Common myeloid progenitor, CD34-positive (primary cell): ENCODE measurements at regions not wholly inside any gene's neighbourhood (a gene's known extent, or its start where the extent isn't known, plus 50 kb on each side); places are given as distances from the start of the nearest gene placed in this dataset.

Source experiments
- CTCF ChIA-PET: fragments of 350-600 bp; sonication (Branson Sonifier 250); formaldehyde crosslinking; loops from one replicate; lab custom pipeline; 2021; ENCODE audit warnings: antibody characterized with exemption; lab: Charles Lee
- POLR2A ChIA-PET: fragments of 350-600 bp; sonication (Branson Sonifier 250); formaldehyde crosslinking; loops from one replicate; lab custom pipeline; 2021; ENCODE audit warnings: antibody characterized with exemption; lab: Charles Lee
- DNase-seq, 3 donors: peaks; one replicate each; pipeline versions ENCODE4 v3.0.0 to v3.0.0-alpha.2; 2013
- H3K27ac ChIP-seq, 2 experiments: 1 replicate in 1 of 2; 2 replicates in 1 of 2; pipeline ENCODE4 v1.7.0; 2013; ENCODE audit warnings: inconsistent platforms in 2 of 2, low read length in 2 of 2, mild to moderate bottlenecking in 2 of 2, low read depth in 1 of 2, moderate library complexity in 1 of 2; ENCODE audit not compliant: severe bottlenecking in 2 of 2, insufficient read depth in 1 of 2, poor library complexity in 1 of 2
- H3K27me3 ChIP-seq, 5 experiments: replicated peaks in 2 of 5; 1 replicate in 3 of 5; 2 replicates in 2 of 5; pipeline versions ENCODE4 v1.6.1 to v1.7.0; 2013; ENCODE audit warnings: low read length in 4 of 5, mild to moderate bottlenecking in 2 of 5, moderate library complexity in 2 of 5, inconsistent platforms in 1 of 5; ENCODE audit not compliant: insufficient read depth in 5 of 5, control insufficient read depth in 4 of 5
- H3K36me3 ChIP-seq, 4 experiments: 1 replicate in 2 of 4; 2 replicates in 2 of 4; pipeline versions ENCODE4 v1.6.1 to v1.7.0; 2013; ENCODE audit warnings: low read length in 3 of 4, control low read depth in 1 of 4, mild to moderate bottlenecking in 1 of 4; ENCODE audit not compliant: control insufficient read depth in 4 of 4, insufficient read depth in 4 of 4
- H3K4me1 ChIP-seq, 4 experiments: 1 replicate in 3 of 4; 2 replicates in 1 of 4; pipeline versions ENCODE4 v1.6.1 to v1.7.1; 2013; ENCODE audit warnings: low read length in 3 of 4, mild to moderate bottlenecking in 3 of 4, control low read depth in 1 of 4, inconsistent platforms in 1 of 4, moderate library complexity in 1 of 4; ENCODE audit not compliant: control insufficient read depth in 4 of 4, insufficient read depth in 4 of 4; ENCODE audit errors: control extremely low read depth in 1 of 4
- H3K4me3 ChIP-seq, 7 experiments: 1 replicate in 4 of 7; 2 replicates in 3 of 7; pipeline versions ENCODE4 v1.5.1 to v1.7.0; 2013; ENCODE audit warnings: mild to moderate bottlenecking in 7 of 7, low read length in 6 of 7, moderate library complexity in 6 of 7, inconsistent platforms in 2 of 7, low read depth in 2 of 7, control low read depth in 1 of 7; ENCODE audit not compliant: insufficient read depth in 4 of 7, control insufficient read depth in 1 of 7; ENCODE audit errors: extremely low read depth in 1 of 7
- H3K9me3 ChIP-seq, 5 experiments: 1 replicate in 4 of 5; 2 replicates in 1 of 5; pipeline versions ENCODE4 v1.6.1 to v1.7.1; 2013; ENCODE audit warnings: low read length in 4 of 5, mild to moderate bottlenecking in 2 of 5, inconsistent platforms in 1 of 5, low read depth in 1 of 5, moderate library complexity in 1 of 5; ENCODE audit not compliant: control insufficient read depth in 4 of 5, insufficient read depth in 2 of 5; ENCODE audit errors: control extremely low read depth in 1 of 5
- WGBS: methylation state at CpG from one replicate; pipeline ENCODE4 v1.1.5; 2013; ENCODE audit not compliant: insufficient coverage; 5-methylcytosine and 5-hydroxymethylcytosine counted together

GRCh38 chr16:6541267-6541666 lies 791.4 kb upstream of the RBFOX1 start:
- ChIA-PET CTCF (no interaction called here), POLR2A (no interaction called here)
- WGBS = 82% methylated on average over 3 of the region's 3 CpGs

GRCh38 chr16:6536411-6536810 lies 796.2 kb upstream of the RBFOX1 start:
- no peaks in the 10 kb centered on the region for H3K9me3 ChIP-seq
- ChIA-PET CTCF (no interaction called here), POLR2A (no interaction called here)
- no peak overlapping the region for H3K4me3 ChIP-seq
- DNase-seq = no peak
- WGBS = no CpG with 5 or more reads among the region's 2 CpGs
- no peaks in the 10 kb centered on the region for H3K4me1 ChIP-seq
- no peaks in the 10 kb centered on the region for H3K36me3 ChIP-seq
- H3K27ac ChIP-seq = no peak overlapping the region
- H3K27me3 ChIP-seq = no peaks in the 10 kb centered on the region

More at GRCh38 chr16:6541267-6541666, 791.4 kb upstream of the RBFOX1 start:
- no peak for DNase-seq
- Histone ChIP-seq H3K4me1 (no peaks in the 10 kb centered on the region), H3K4me3 (no peak overlapping the region), H3K27me3 (no peaks in the 10 kb centered on the region), H3K27ac (no peak overlapping the region), H3K36me3 (no peaks in the 10 kb centered on the region), H3K9me3 (no peaks in the 10 kb centered on the region)

- Histone ChIP-seq H3K36me3 (no peaks in the 10 kb centered on the region), H3K4me3 (no peak overlapping the region), H3K27ac (no peak overlapping the region), H3K4me1 (no peaks in the 10 kb centered on the region), H3K9me3 (no peaks in the 10 kb centered on the region), H3K27me3 (no peaks in the 10 kb centered on the region)
- DNase-seq = no peak
- POLR2A ChIA-PET = no interaction called here
- 94% methylated on average over 2 of the region's 3 CpGs for WGBS
- CTCF ChIA-PET = no interaction called here
Observed at GRCh38 chr16:6531067-6531466, 801.6 kb upstream of the RBFOX1 start.

GRCh38 chr16:6528217-6528616 lies 804.4 kb upstream of the RBFOX1 start:
- peaks cover 0 to 2% (median 0%) of the 10 kb centered on the region in 5 experiments for H3K9me3 ChIP-seq
- DNase-seq = no peak
- WGBS = 94% methylated on average over 2 of the region's 2 CpGs
- H3K27me3 ChIP-seq = no peaks in the 10 kb centered on the region
- H3K4me1 ChIP-seq = no peaks in the 10 kb centered on the region
- no peaks in the 10 kb centered on the region for H3K36me3 ChIP-seq
- no peak overlapping the region for H3K27ac ChIP-seq
- ChIA-PET POLR2A (no interaction called here), CTCF (no interaction called here)
- no peak overlapping the region for H3K4me3 ChIP-seq

GRCh38 chr16:6527646-6528045 lies 805.0 kb upstream of the RBFOX1 start:
- Histone ChIP-seq H3K4me1 (no peaks in the 10 kb centered on the region), H3K27me3 (no peaks in the 10 kb centered on the region), H3K36me3 (no peaks in the 10 kb centered on the region), H3K4me3 (no peak overlapping the region), H3K9me3 (peaks cover 0 to 2% (median 0%) of the 10 kb centered on the region in 5 experiments), H3K27ac (no peak overlapping the region)
- POLR2A ChIA-PET = no interaction called here
- CTCF ChIA-PET = no interaction called here
- no peak for DNase-seq
- WGBS = 69% methylated on average over 5 of the region's 7 CpGs

GRCh38 chr16:6524501-6524900 lies 808.1 kb upstream of the RBFOX1 start:
- DNase-seq = no peak
- H3K27me3 ChIP-seq = no peaks in the 10 kb centered on the region
- H3K4me1 ChIP-seq = no peaks in the 10 kb centered on the region
- CTCF ChIA-PET = no interaction called here
- H3K36me3 ChIP-seq = no peaks in the 10 kb centered on the region
- 86% methylated on average over 1 of the region's 1 CpG for WGBS
- no peak overlapping the region for H3K4me3 ChIP-seq
- POLR2A ChIA-PET = no interaction called here
- no peak overlapping the region for H3K27ac ChIP-seq
- peaks cover 0 to 2% (median 0%) of the 10 kb centered on the region in 5 experiments for H3K9me3 ChIP-seq

GRCh38 chr16:6517020-6517720 lies 815.5 kb upstream of the RBFOX1 start:
- Histone ChIP-seq H3K36me3 (no peaks in the 10 kb centered on the region), H3K27me3 (no peaks in the 10 kb centered on the region), H3K4me3 (no peak overlapping the region), H3K27ac (no peak overlapping the region), H3K4me1 (no peaks in the 10 kb centered on the region), H3K9me3 (no peaks in the 10 kb centered on the region)
- WGBS = 81% methylated on average over 5 of the region's 9 CpGs
- CTCF ChIA-PET = no interaction called here
- POLR2A ChIA-PET = interaction anchor here (0.5 kb wide), 1 partner anchor 22 kb away, joined by 3 read pairs; no protein-coding TSS in a partner anchor
- no peak for DNase-seq
